Stimulated activated naive CD8-positive, alpha-beta T cell treated with anti-CD3 and anti-CD28 coated beads, Interleukin-15, Interleukin-2, amounts not matched to agents 100 ng/mL and 50 ng/mL, for 24 hours (primary cell): ENCODE measurements at regions not wholly inside any gene's neighbourhood (a gene's known extent, or its start where the extent isn't known, plus 50 kb on each side); places are given as distances from the start of the nearest gene placed in this dataset.
"Not testable (repeated sequence)": the region's sequence is repeated elsewhere in the genome, so short reads cannot be mapped to it uniquely, and the experiment has no call there.

Experiments used
- H3K27ac Mint-ChIP-seq: one replicate; pipeline ENCODE4 v1.8.0; 2021; ENCODE audit warnings: mild to moderate bottlenecking, mixed read lengths
- H3K27me3 Mint-ChIP-seq: one replicate; pipeline ENCODE4 v1.8.0; 2021; ENCODE audit warnings: mixed read lengths
- H3K36me3 Mint-ChIP-seq: one replicate; pipeline ENCODE4 v1.8.0; 2021; ENCODE audit warnings: low read depth, mixed read lengths
- H3K4me1 Mint-ChIP-seq: one replicate; pipeline ENCODE4 v1.8.0; 2021; ENCODE audit warnings: low read depth, mixed read lengths
- H3K4me3 Mint-ChIP-seq: one replicate; pipeline ENCODE4 v1.8.0; 2021; ENCODE audit warnings: mild to moderate bottlenecking, mixed read lengths
- H3K9me3 Mint-ChIP-seq: one replicate; pipeline ENCODE4 v1.8.0; 2021; ENCODE audit warnings: mixed read lengths

GRCh38 chr13:27327633-27328032 is 57.0 kb downstream of the RASL11A start:
- Mint-ChIP-seq H3K36me3 (no peaks in the 10 kb centered on the region), H3K27me3 (peaks cover 8% of the 10 kb centered on the region), H3K27ac (no peak overlapping the region), H3K4me1 (peaks cover 7% of the 10 kb centered on the region), H3K9me3 (no peaks in the 10 kb centered on the region), H3K4me3 (no peak overlapping the region)

- H3K4me1 Mint-ChIP-seq: peaks cover 5% of the 10 kb centered on the region
- no peaks in the 10 kb centered on the region for H3K9me3 Mint-ChIP-seq
- H3K4me3 Mint-ChIP-seq: no peak overlapping the region
- peaks cover 8% of the 10 kb centered on the region for H3K27me3 Mint-ChIP-seq
- no peaks in the 10 kb centered on the region for H3K36me3 Mint-ChIP-seq
- H3K27ac Mint-ChIP-seq: no peak overlapping the region
These were observed 58.6 kb downstream of the RASL11A start for GRCh38 chr13:27329210-27329609.

DNA sequence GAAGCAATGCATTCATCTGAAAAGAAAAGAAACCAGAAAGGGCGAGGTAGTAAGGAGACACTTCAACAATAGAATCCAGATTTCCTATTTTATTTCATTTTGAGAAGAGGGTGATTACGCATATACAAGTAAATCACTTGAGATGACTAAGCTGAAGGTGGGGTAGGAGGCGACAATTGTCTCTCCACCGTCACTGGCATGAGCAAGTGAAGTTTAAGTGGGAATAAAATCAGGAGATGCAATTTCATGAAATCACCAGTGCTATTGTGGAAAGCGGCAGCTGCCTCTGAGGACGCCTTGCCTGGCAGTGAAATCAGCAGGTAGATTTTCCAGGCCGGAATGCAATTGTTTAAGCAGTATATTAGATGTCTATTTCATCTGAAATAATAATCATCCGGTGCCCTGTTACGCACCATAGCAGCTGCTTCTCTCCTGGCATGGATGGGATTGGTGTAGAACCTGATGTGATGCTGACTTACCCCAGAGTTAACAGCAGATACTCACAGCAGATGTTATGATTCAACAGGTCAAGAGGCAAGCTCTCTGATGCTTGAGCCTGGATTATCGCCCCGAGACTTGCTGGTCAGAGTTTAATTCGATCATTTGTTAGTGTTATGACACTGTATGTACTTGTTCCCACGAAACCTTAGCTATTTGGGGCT is 64.3 kb downstream of the RASL11A start:
- no peaks in the 10 kb centered on the region for H3K36me3 Mint-ChIP-seq
- no peak overlapping the region for H3K4me3 Mint-ChIP-seq
- peaks cover 2% of the 10 kb centered on the region for H3K4me1 Mint-ChIP-seq
- H3K9me3 Mint-ChIP-seq: no peaks in the 10 kb centered on the region
- no peak overlapping the region for H3K27ac Mint-ChIP-seq
- peaks cover 4% of the 10 kb centered on the region for H3K27me3 Mint-ChIP-seq

GRCh38 chr13:27336014-27336673 is 65.5 kb downstream of the RASL11A start:
- H3K4me3 Mint-ChIP-seq: no peak overlapping the region
- no peak overlapping the region for H3K27ac Mint-ChIP-seq
- H3K4me1 Mint-ChIP-seq: no peaks in the 10 kb centered on the region
- no peaks in the 10 kb centered on the region for H3K36me3 Mint-ChIP-seq
- peaks cover 6% of the 10 kb centered on the region for H3K27me3 Mint-ChIP-seq
- no peaks in the 10 kb centered on the region for H3K9me3 Mint-ChIP-seq

GRCh38 chr13:27338207-27338606 is 67.6 kb downstream of the RASL11A start:
- no peak overlapping the region for H3K27ac Mint-ChIP-seq
- no peaks in the 10 kb centered on the region for H3K4me1 Mint-ChIP-seq
- no peaks in the 10 kb centered on the region for H3K9me3 Mint-ChIP-seq
- H3K36me3 Mint-ChIP-seq: no peaks in the 10 kb centered on the region
- peaks cover 3% of the 10 kb centered on the region for H3K27me3 Mint-ChIP-seq
- no peak overlapping the region for H3K4me3 Mint-ChIP-seq

GRCh38 chr13:27338816-27339215 is 68.2 kb downstream of the RASL11A start:
- H3K4me3 Mint-ChIP-seq: no peak overlapping the region
- no peaks in the 10 kb centered on the region for H3K36me3 Mint-ChIP-seq
- no peaks in the 10 kb centered on the region for H3K4me1 Mint-ChIP-seq
- H3K27ac Mint-ChIP-seq: no peak overlapping the region
- no peaks in the 10 kb centered on the region for H3K9me3 Mint-ChIP-seq
- peaks cover 8% of the 10 kb centered on the region for H3K27me3 Mint-ChIP-seq

DNA sequence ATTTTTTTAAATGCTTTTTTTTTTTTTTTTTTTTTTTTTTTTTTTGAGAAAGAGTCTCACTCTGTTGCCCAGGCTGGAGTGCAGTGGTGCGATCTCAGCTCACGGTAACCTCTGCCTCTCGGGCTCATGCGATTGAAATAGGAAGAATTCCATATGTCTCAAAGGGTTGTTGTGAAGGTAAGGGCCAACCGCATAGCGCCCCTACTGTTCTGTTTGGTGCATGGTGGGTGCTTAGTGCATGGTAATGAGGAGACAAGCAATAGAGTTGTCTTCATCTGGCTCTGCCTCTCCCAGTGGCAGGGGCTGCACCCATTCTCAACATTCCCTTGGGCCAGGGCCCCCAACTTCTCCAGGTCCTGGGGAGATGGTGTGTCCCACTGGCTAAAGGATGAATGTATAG is 68.7 kb downstream of the RASL11A start:
- H3K9me3 Mint-ChIP-seq: no peaks in the 10 kb centered on the region
- peaks cover 9% of the 10 kb centered on the region for H3K27me3 Mint-ChIP-seq
- no peak overlapping the region for H3K4me3 Mint-ChIP-seq
- H3K36me3 Mint-ChIP-seq: no peaks in the 10 kb centered on the region
- no peaks in the 10 kb centered on the region for H3K4me1 Mint-ChIP-seq
- no peak overlapping the region for H3K27ac Mint-ChIP-seq

DNA sequence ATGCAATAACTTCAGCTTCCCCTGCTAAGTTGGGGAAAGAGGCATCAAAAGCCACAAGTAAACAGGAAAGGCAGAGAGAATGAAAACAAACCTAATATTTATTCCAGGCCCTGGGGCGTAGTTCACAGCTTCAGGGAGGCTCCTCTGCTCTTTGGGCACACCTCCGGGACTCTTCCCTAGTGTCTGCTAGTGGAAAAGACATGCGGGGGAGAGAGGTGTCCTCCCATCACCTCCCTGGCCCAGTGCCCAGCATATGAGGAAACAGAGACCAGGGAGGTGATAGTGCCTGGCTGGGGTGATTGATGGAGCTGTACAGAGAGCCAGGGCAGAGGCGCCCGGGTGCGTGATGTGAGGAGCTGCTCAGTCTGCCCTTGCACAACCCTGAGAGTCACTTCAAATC is 71.0 kb downstream of the RASL11A start:
- Mint-ChIP-seq H3K27ac (no peak overlapping the region), H3K27me3 (peaks cover 13% of the 10 kb centered on the region), H3K4me1 (no peaks in the 10 kb centered on the region), H3K36me3 (no peaks in the 10 kb centered on the region), H3K9me3 (no peaks in the 10 kb centered on the region), H3K4me3 (no peak overlapping the region)

GRCh38 chr13:27347211-27347772 is 76.7 kb downstream of the RASL11A start:
- Mint-ChIP-seq H3K36me3 (no peaks in the 10 kb centered on the region), H3K4me1 (no peaks in the 10 kb centered on the region), H3K27ac (no peak overlapping the region), H3K4me3 (no peak overlapping the region), H3K27me3 (peaks cover 20% of the 10 kb centered on the region), H3K9me3 (peaks cover 3% of the 10 kb centered on the region)

DNA sequence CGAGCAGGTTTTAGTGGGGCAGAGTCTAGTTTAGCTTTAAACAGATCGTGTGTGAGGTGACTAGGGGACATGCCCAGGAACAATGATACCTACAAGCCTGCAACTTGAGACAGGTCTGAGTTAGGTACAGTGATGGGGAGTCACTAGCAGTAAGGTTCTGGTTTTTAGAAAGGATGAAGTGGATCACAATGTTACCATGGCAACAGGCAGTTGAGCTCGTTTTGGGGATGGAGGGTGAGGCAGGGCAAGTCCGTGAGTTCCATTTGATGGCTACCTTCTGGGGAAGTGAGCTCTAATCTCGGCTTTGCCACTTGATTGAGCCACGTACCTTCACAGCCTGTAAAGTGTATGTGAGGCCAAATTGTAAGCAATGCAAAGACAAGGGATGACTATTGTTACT is 76.0 kb upstream of the GTF3A start:
- Mint-ChIP-seq H3K36me3 (no peaks in the 10 kb centered on the region), H3K9me3 (peaks cover 3% of the 10 kb centered on the region), H3K27me3 (peaks cover 19% of the 10 kb centered on the region), H3K4me3 (no peak overlapping the region), H3K27ac (no peak overlapping the region), H3K4me1 (peaks cover 6% of the 10 kb centered on the region)

GRCh38 chr13:27349458-27349857 is 75.0 kb upstream of the GTF3A start:
- peaks cover 10% of the 10 kb centered on the region for H3K4me1 Mint-ChIP-seq
- peaks cover 3% of the 10 kb centered on the region for H3K9me3 Mint-ChIP-seq
- H3K36me3 Mint-ChIP-seq: no peaks in the 10 kb centered on the region
- no peak overlapping the region for H3K27ac Mint-ChIP-seq
- H3K27me3 Mint-ChIP-seq: peaks cover 14% of the 10 kb centered on the region
- no peak overlapping the region for H3K4me3 Mint-ChIP-seq

DNA sequence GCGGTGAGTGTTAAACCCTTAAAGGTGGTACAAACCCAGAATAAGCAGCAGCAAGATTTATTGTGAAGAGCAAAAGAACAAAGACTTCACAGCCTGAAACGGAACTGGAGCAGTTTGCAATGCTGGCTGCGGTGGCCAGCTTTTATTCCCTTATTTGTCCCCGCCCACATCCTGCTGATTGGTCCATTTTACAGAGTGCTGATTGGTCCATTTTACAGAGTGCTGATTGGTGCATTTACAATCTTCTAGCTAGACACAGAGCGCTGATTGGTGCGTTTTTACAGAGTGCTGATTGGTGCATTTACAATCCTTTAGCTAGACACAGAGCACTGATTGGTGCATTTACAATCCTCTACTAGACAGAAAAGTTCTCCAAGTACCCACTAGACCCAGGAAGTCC is 73.6 kb upstream of the GTF3A start:
- H3K36me3 Mint-ChIP-seq, H3K27me3 Mint-ChIP-seq, H3K9me3 Mint-ChIP-seq, H3K27ac Mint-ChIP-seq, H3K4me3 Mint-ChIP-seq: not testable (repeated sequence)
- peaks cover 10% of the 10 kb centered on the region for H3K4me1 Mint-ChIP-seq

DNA sequence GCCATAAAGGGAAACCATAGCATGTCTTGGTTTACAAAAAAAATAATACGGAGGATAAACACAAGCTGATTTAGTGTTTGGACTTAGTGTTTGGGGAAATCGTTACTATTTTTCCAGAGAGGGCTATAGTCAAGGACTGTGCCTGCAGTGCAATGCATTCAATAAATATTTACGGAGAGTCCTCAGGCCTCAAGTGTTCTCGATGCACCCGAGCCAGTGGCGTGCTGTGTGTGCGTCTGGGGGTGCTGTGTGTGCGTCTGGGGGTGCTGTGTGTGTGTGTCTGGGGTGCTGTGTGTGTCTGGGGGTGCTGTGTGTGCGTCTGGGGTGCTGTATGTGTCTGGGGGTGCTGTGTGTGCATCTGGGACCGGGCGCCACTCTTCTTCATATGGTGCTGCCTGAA is 71.7 kb upstream of the GTF3A start:
- H3K4me1 Mint-ChIP-seq: peaks cover 10% of the 10 kb centered on the region
- H3K27ac Mint-ChIP-seq: no peak overlapping the region
- H3K36me3 Mint-ChIP-seq: no peaks in the 10 kb centered on the region
- H3K9me3 Mint-ChIP-seq: peaks cover 3% of the 10 kb centered on the region
- no peak overlapping the region for H3K4me3 Mint-ChIP-seq
- peaks cover 7% of the 10 kb centered on the region for H3K27me3 Mint-ChIP-seq

GRCh38 chr13:27353166-27353583 is 71.2 kb upstream of the GTF3A start:
- H3K27ac Mint-ChIP-seq: no peak overlapping the region
- peaks cover 3% of the 10 kb centered on the region for H3K9me3 Mint-ChIP-seq
- H3K27me3 Mint-ChIP-seq: peaks cover 7% of the 10 kb centered on the region
- no peak overlapping the region for H3K4me3 Mint-ChIP-seq
- H3K4me1 Mint-ChIP-seq: peaks cover 10% of the 10 kb centered on the region
- no peaks in the 10 kb centered on the region for H3K36me3 Mint-ChIP-seq

- H3K27ac Mint-ChIP-seq: no peak overlapping the region
- no peaks in the 10 kb centered on the region for H3K36me3 Mint-ChIP-seq
- peaks cover 7% of the 10 kb centered on the region for H3K27me3 Mint-ChIP-seq
- H3K9me3 Mint-ChIP-seq: peaks cover 3% of the 10 kb centered on the region
- H3K4me1 Mint-ChIP-seq: peaks cover 10% of the 10 kb centered on the region
- no peak overlapping the region for H3K4me3 Mint-ChIP-seq
These were observed 70.7 kb upstream of the GTF3A start for GRCh38 chr13:27353708-27354107.

GRCh38 chr13:27354379-27354778 is 70.0 kb upstream of the GTF3A start:
- H3K4me3 Mint-ChIP-seq: no peak overlapping the region
- peaks cover 3% of the 10 kb centered on the region for H3K9me3 Mint-ChIP-seq
- H3K4me1 Mint-ChIP-seq: peaks cover 10% of the 10 kb centered on the region
- no peaks in the 10 kb centered on the region for H3K36me3 Mint-ChIP-seq
- H3K27ac Mint-ChIP-seq: no peak overlapping the region
- peaks cover 7% of the 10 kb centered on the region for H3K27me3 Mint-ChIP-seq
